ENCODE measurements at regions not wholly inside any gene's neighbourhood (a gene's known extent, or its start where the extent isn't known, plus 50 kb on each side); places are given as distances from the start of the nearest gene placed in this dataset.

DNA sequence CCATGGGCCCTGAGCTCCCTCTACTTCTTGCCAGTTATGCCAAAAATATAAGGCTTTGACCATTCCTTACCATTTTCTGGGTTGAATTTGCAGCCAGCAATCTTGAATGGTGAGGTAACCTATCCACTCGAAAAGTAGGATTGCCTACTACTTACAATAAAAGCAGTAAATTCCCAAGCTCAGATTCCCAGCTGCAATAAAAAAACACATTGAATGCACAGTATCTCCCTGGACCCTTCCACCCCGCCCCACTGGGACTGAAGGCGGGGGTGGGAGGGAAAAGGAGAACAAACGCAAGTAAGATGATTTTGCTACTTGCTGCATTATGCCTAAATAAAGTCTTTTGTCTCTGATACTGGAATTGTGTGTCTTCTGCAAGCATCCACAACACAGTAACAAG, 301.9 kb downstream of the HGF start:
- Histone ChIP-seq H4K91ac (replicated peaks; ENCODE audit: insufficient read length, low read length) (no peak overlapping the region), H3K79me2 (ENCODE audit: control insufficient read depth in 1 of 2, insufficient read depth in 2 of 2, low read length in 2 of 2) (no peaks in the 10 kb centered on the region), H4K5ac (ENCODE audit: insufficient read length, low read depth, low read length) (no peak overlapping the region), H4K8ac (ENCODE audit: extremely low read depth, insufficient read depth, low read length) (no peak overlapping the region), H4K20me1 (replicated peaks in 1 of 2; ENCODE audit: control insufficient read depth in 1 of 2, insufficient read depth in 2 of 2, low read length in 2 of 2) (no peaks in the 10 kb centered on the region), H2BK15ac (ENCODE audit: low read length) (no peak overlapping the region), H2BK20ac (ENCODE audit: low read length) (no peak overlapping the region), H3K27ac (ENCODE audit: low read depth, low read length) (no peak overlapping the region), H2BK12ac (ENCODE audit: low read depth, low read length) (no peak overlapping the region), H3K9ac (replicated peaks in 1 of 4; ENCODE audit: extremely low read depth in 1 of 4, low read depth in 3 of 4, low read length in 3 of 4) (no peak overlapping the region), H3K4me2 (ENCODE audit: insufficient read depth in 1 of 2, low read depth in 2 of 2, low read length in 2 of 2) (no peak overlapping the region), H2AFZ (ENCODE audit: low read length) (no peak overlapping the region), H2AK5ac (ENCODE audit: low read depth, low read length) (no peak overlapping the region), H3K9me3 (ENCODE audit: insufficient read depth in 2 of 2, low read depth in 1 of 2, low read length in 1 of 2) (no peaks in the 10 kb centered on the region), H2BK120ac (replicated peaks; ENCODE audit: low read depth, low read length) (no peak overlapping the region), H3K4me1 (replicated peaks in 1 of 4; ENCODE audit: control insufficient read depth in 3 of 4, insufficient read depth in 4 of 4, low read length in 3 of 4) (no peaks in the 10 kb centered on the region), H3K27me3 (replicated peaks in 1 of 4; ENCODE audit: control insufficient read depth in 3 of 4, extremely low read depth in 1 of 4, insufficient read depth in 3 of 4, low read length in 3 of 4) (no peaks in the 10 kb centered on the region), H3K56ac (replicated peaks; ENCODE audit: insufficient read length, low read depth, low read length) (no peak overlapping the region), H3K18ac (ENCODE audit: extremely low read depth, low read length) (no peak overlapping the region), H3K4ac (replicated peaks; ENCODE audit: insufficient read length, low read depth, low read length) (no peak overlapping the region), H3K79me1 (ENCODE audit: low read depth, low read length) (no peaks in the 10 kb centered on the region), H3K23ac (ENCODE audit: insufficient read length) (no peak overlapping the region), H3K4me3 (ENCODE audit: extremely low read depth in 1 of 4, insufficient read depth in 2 of 4, low read depth in 3 of 4, low read length in 4 of 4) (no peak overlapping the region), H2BK5ac (ENCODE audit: low read depth, low read length) (no peak overlapping the region), H3K14ac (ENCODE audit: insufficient read length) (no peak overlapping the region), H3K23me2 (ENCODE audit: low read depth, low read length) (no peaks in the 10 kb centered on the region), H3K36me3 (ENCODE audit: control insufficient read depth in 2 of 4, insufficient read depth in 4 of 4, low read length in 3 of 4) (no peaks in the 10 kb centered on the region)
- no peak for FAIRE-seq
- POLR2A ChIA-PET (ENCODE audit: partially characterized antibody) = no interaction called here
- DNase-seq (ENCODE audit: low read depth in 1 of 2, low spot score in 2 of 2) = no peak
- CTCF ChIA-PET (ENCODE audit: partially characterized antibody) = interaction anchor here (1.0 to 5.0 kb wide), 10 partner anchors 8 to 806 kb away, joined by 3 to 45 read pairs (median 4); partner anchors contain the start of gene SEMA3C
- WGBS, 2 experiments (ENCODE audit: extremely low coverage in 1 of 2, insufficient coverage in 1 of 2, insufficient read length in 1 of 2, insufficient replicate concordance in 2 of 2, low coverage in 1 of 2, low lambda C conversion rate in 2 of 2, missing lambda C conversion rate in 1 of 2) = 93% methylated on average over 4 of the region's 4 CpGs; no CpG with 5 or more reads in 1 of the 2 experiments
- TF ChIP-seq SAP30 (IDR thresholded peaks at IDR 0.05; ENCODE audit: insufficient read depth, insufficient replicate concordance, low read length) (no peak), KDM4A (IDR thresholded peaks at IDR 0.05; ENCODE audit: low read depth, low read length, severe bottlenecking) (no peak), POLR2A (IDR thresholded peaks at IDR 0.05; ENCODE audit: control extremely low read depth in 1 of 2, low read depth in 2 of 2, low read length in 2 of 2) (no peak), EGR1 (IDR thresholded peaks at IDR 0.05; ENCODE audit: borderline replicate concordance, low read depth, low read length) (no peak), EZH2 (IDR thresholded peaks at IDR 0.05; ENCODE audit: low read depth, low read length, severe bottlenecking) (no peak), CEBPB (IDR thresholded peaks at IDR 0.05; ENCODE audit: low read depth, low read length) (no peak), YY1 (IDR thresholded peaks at IDR 0.05; ENCODE audit: low read depth, low read length) (no peak), CBX8 (IDR thresholded peaks at IDR 0.05; ENCODE audit: borderline replicate concordance, low read depth, low read length) (no peak), FOSL1 (IDR thresholded peaks at IDR 0.05; ENCODE audit: insufficient read depth, low read depth, low read length) (no peak), BCL11A (IDR thresholded peaks at IDR 0.05; ENCODE audit: low read depth in 2 of 2, low read length in 2 of 2) (no peak), JUN (IDR thresholded peaks at IDR 0.05; ENCODE audit: low read depth, low read length) (no peak), KDM5A (IDR thresholded peaks at IDR 0.05; ENCODE audit: low read length) (no peak), SRF (IDR thresholded peaks at IDR 0.05; ENCODE audit: low read depth, low read length) (no peak), BRCA1 (IDR thresholded peaks at IDR 0.05; ENCODE audit: low read depth, low read length) (no peak), NANOG (IDR thresholded peaks at IDR 0.05; ENCODE audit: insufficient read depth, low read depth, low read length, poor library complexity, severe bottlenecking) (no peak), SIRT6 (IDR thresholded peaks at IDR 0.05; ENCODE audit: low read length) (no peak), GTF2F1 (IDR thresholded peaks at IDR 0.05; ENCODE audit: borderline replicate concordance, low read depth, low read length) (no peak)
